ENCODE measurements at regions not wholly inside any gene's neighbourhood (a gene's known extent, or its start where the extent isn't known, plus 50 kb on each side); places are given as distances from the start of the nearest gene placed in this dataset.

- Mint-ChIP-seq H3K27ac (no peak overlapping the region), H3K4me1 (peaks cover 5% of the 10 kb centered on the region), H3K9me3 (peaks cover 44% of the 10 kb centered on the region), H3K27me3 (ENCODE audit: low read depth) (no peaks in the 10 kb centered on the region), H3K4me3 (no peak overlapping the region), H3K36me3 (peaks cover 8% of the 10 kb centered on the region)
- no peak for TF ChIP-seq CTCF (IDR thresholded peaks at IDR 0.05; ENCODE audit: unreplicated experiment)
- DNase-seq (ENCODE audit: low spot score in 2 of 2, unreplicated experiment in 2 of 2): no peak
Measured at GRCh38 chr21:27722095-27722494, 755.2 kb upstream of the ADAMTS5 start.

DNA sequence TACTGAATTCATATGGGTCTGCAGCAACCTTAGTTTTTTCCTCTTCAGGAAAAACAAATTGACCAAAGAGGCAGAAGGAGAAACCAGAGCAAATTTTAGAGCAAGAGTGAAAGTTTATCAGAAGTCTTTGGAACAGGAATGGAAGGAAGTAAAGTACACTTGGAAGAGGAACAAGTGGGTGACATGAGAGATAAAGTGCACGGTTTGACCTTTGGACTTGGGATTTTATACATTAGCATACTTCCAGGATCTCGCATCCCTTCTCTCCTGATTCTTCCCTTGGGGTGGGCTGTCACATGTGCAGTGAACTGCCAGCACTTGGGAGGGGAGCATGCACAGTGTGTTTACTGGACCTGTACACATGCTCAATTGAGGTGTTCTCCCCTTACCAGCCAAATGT lies 754.8 kb upstream of the ADAMTS5 start:
- Mint-ChIP-seq H3K4me3 (no peak overlapping the region), H3K36me3 (peaks cover 8% of the 10 kb centered on the region)

GRCh38 chr21:27719226-27719625 lies 752.3 kb upstream of the ADAMTS5 start:
- no peak for DNase-seq (ENCODE audit: low spot score in 2 of 2, unreplicated experiment in 2 of 2)
- no peak overlapping the region for H3K4me3 Mint-ChIP-seq
- H3K9me3 Mint-ChIP-seq: peaks cover 26% of the 10 kb centered on the region
- TF ChIP-seq CTCF (IDR thresholded peaks at IDR 0.05; ENCODE audit: unreplicated experiment): no peak
- peaks cover 5% of the 10 kb centered on the region for H3K4me1 Mint-ChIP-seq
- no peaks in the 10 kb centered on the region for H3K27me3 Mint-ChIP-seq (ENCODE audit: low read depth)
- no peak overlapping the region for H3K27ac Mint-ChIP-seq
- peaks cover 6% of the 10 kb centered on the region for H3K36me3 Mint-ChIP-seq

More for the DNA sequence above, 754.8 kb upstream of the ADAMTS5 start:
- Mint-ChIP-seq H3K9me3 (peaks cover 40% of the 10 kb centered on the region), H3K27me3 (ENCODE audit: low read depth) (no peaks in the 10 kb centered on the region), H3K4me1 (peaks cover 5% of the 10 kb centered on the region), H3K27ac (no peak overlapping the region)
- DNase-seq (ENCODE audit: low spot score in 2 of 2, unreplicated experiment in 2 of 2): no peak
- no peak for TF ChIP-seq CTCF (IDR thresholded peaks at IDR 0.05; ENCODE audit: unreplicated experiment)

DNA sequence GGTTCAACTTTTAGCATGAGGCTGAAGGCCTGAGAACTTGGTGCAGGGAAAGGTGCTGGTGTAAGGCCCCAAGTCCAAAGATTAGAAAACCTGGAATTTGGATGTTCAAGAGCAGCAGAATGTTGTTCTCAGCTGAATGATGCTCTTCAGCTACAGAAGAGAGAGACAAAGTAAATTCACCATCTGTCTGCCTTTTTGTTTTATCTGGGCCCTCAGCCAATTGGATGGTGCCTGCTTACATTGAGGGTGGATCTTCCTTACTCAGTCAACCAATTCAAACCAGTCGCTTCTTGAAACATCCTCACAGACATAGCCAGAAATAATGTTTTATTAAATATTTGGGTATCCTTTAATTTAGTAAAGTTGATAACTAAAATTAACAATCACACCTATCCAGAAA lies 748.2 kb upstream of the ADAMTS5 start:
- Mint-ChIP-seq H3K27me3 (ENCODE audit: low read depth) (no peaks in the 10 kb centered on the region), H3K36me3 (no peaks in the 10 kb centered on the region), H3K27ac (no peak overlapping the region), H3K4me1 (no peaks in the 10 kb centered on the region), H3K9me3 (peaks cover 7% of the 10 kb centered on the region), H3K4me3 (no peak overlapping the region)
- no peak for DNase-seq (ENCODE audit: low spot score in 2 of 2, unreplicated experiment in 2 of 2)
- TF ChIP-seq CTCF (IDR thresholded peaks at IDR 0.05; ENCODE audit: unreplicated experiment): no peak

DNA sequence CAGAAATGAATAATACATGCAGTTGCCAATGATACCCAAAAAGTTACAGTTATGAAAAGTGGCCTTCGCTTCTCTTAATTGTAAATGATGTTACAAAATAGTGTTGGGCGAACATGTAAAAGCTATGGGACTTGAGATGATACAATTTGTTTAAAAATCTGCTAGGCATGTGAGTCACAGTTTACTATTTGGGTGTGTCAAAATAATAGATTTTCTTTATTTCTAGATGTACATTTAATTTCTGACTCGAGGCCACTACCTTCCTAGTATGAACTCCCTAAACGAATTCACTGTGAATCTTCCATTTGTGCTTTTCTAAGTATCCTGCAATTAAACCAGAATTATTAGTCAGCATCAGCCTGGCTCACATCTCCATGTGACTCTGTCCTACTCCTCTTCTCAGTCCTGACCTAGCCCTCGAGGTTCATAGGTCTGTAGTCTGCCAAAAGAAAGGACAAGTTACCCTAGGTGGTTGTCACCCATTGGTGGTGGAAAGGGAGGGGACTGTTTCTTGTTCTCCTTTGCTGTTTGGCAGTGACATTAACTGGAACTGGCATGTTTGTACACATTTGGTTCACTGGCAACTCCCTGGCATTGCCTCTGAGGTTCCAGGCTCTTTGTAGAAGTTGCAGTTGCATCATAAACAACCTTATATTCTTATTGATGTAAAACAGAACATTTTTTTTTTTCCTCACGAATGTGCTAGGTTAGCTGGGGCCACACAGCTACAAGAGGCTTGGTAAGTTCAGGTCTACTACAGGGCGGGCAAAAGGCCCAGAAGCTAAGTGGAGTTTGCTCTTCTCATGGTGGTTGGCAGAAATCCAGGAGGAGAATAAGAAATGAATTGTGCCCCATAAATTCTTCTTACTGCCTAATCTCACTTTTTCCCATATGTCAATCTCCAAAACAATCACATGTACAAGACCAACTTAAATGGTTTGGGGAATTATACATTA lies 746.5 kb upstream of the ADAMTS5 start:
- DNase-seq (ENCODE audit: low spot score in 2 of 2, unreplicated experiment in 2 of 2): no peak
- H3K36me3 Mint-ChIP-seq: peaks cover under 1% of the 10 kb centered on the region
- no peak overlapping the region for H3K27ac Mint-ChIP-seq
- H3K4me1 Mint-ChIP-seq: no peaks in the 10 kb centered on the region
- H3K4me3 Mint-ChIP-seq: no peak overlapping the region
- H3K27me3 Mint-ChIP-seq (ENCODE audit: low read depth): no peaks in the 10 kb centered on the region
- H3K9me3 Mint-ChIP-seq: peaks cover 21% of the 10 kb centered on the region
- TF ChIP-seq CTCF (IDR thresholded peaks at IDR 0.05; ENCODE audit: unreplicated experiment): no peak

All from mesothelial cell of epicardium (in vitro differentiated cells).